HT-29 (cell line): ENCODE measurements at regions not wholly inside any gene's neighbourhood (a gene's known extent, or its start where the extent isn't known, plus 50 kb on each side); places are given as distances from the start of the nearest gene placed in this dataset.

ENCODE experiments used
- DNase-seq: peaks from one replicate; pipeline ENCODE4 v3.0.0-alpha.2; 2015; ENCODE audit warnings: low spot score

- no peak for DNase-seq
These were observed 122.2 kb upstream of the SP4 start for GRCh38 chr7:21305455-21306235.

GRCh38 chr7:21314954-21315353 lies 112.9 kb upstream of the SP4 start:
- DNase-seq = no peak

GRCh38 chr7:21317966-21318915 lies 109.6 kb upstream of the SP4 start:
- DNase-seq = no peak

- DNase-seq = no peak
These were observed 109.0 kb upstream of the SP4 start for GRCh38 chr7:21318916-21319270.

- DNase-seq = no peak
These were observed 101.6 kb upstream of the SP4 start for GRCh38 chr7:21326241-21326640.

GRCh38 chr7:21326921-21327320 lies 101.0 kb upstream of the SP4 start:
- DNase-seq = no peak

- DNase-seq = no peak
These were observed 100.2 kb upstream of the SP4 start for GRCh38 chr7:21327422-21328409.

GRCh38 chr7:21330462-21331178 lies 97.3 kb upstream of the SP4 start:
- DNase-seq = no peak

GRCh38 chr7:21334906-21335305 lies 93.0 kb upstream of the SP4 start:
- no peak for DNase-seq

- DNase-seq = no peak
These were observed 91.1 kb upstream of the SP4 start for GRCh38 chr7:21336743-21337142.

GRCh38 chr7:21338728-21339164 lies 89.1 kb upstream of the SP4 start:
- DNase-seq = no peak

GRCh38 chr7:21344900-21345299 lies 83.0 kb upstream of the SP4 start:
- peak; percentile 70 for DNase-seq

GRCh38 chr7:21345361-21345760 lies 82.5 kb upstream of the SP4 start:
- no peak for DNase-seq

GRCh38 chr7:21346297-21346696 lies 81.6 kb upstream of the SP4 start:
- DNase-seq = no peak

- no peak for DNase-seq
These were observed 75.1 kb upstream of the SP4 start for GRCh38 chr7:21352540-21353387.

- DNase-seq = no peak
These were observed 74.5 kb upstream of the SP4 start for GRCh38 chr7:21353388-21353780.

GRCh38 chr7:21354284-21354683 lies 73.6 kb upstream of the SP4 start:
- no peak for DNase-seq

- DNase-seq = no peak
These were observed 72.4 kb upstream of the SP4 start for GRCh38 chr7:21355406-21355874.

GRCh38 chr7:21356616-21357015 lies 71.3 kb upstream of the SP4 start:
- no peak for DNase-seq
